Peyer's patch (tissue), 4 donors: ENCODE measurements at regions not wholly inside any gene's neighbourhood (a gene's known extent, or its start where the extent isn't known, plus 50 kb on each side); places are given as distances from the start of the nearest gene placed in this dataset.

Experiments
- CTCF ChIP-seq, 6 experiments: fragments of 450-650 bp in 4 of 6; fragments of 200-600 bp in 2 of 6; sonication (generic) in 1 of 6; IDR thresholded peaks; one replicate each; pipeline ENCODE4 v1.5.1; 2017 to 2019; ENCODE audit warnings: antibody characterized with exemption in 6 of 6, mild to moderate bottlenecking in 3 of 6, moderate library complexity in 1 of 6
- POLR2A ChIP-seq, 2 donors: fragments of 450-650 bp; IDR thresholded peaks; one replicate each; pipeline ENCODE4 v1.5.1; 2017; ENCODE audit warnings: antibody characterized with exemption in 2 of 2, mild to moderate bottlenecking in 2 of 2, moderate library complexity in 2 of 2

DNA sequence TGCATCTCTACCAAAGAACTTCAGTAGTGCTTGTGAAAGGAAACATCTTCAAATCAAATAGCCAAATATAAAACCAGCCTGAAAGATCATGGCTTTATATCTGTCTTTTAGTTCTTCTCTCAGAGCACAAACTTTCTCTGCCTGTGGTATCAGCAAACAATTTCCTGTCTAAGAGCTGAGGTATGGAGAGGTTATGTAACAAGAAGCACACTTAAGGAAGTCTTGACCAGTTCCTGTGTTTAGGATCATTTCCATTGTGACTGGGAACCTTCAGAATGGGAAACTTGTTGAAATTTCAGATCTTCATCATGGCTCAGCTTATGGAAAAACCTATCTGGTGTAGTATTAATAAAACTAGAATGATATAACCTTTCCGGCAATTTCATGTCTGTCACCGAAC, 148.8 kb downstream of the MBL2 start:
- no peak for TF ChIP-seq CTCF (IDR thresholded peaks at IDR 0.05)
- no peak for TF ChIP-seq POLR2A (IDR thresholded peaks at IDR 0.05)
